SKM-1 treated with dmso at 0.1 percent for 144 hours (cell line): ENCODE measurements at regions not wholly inside any gene's neighbourhood (a gene's known extent, or its start where the extent isn't known, plus 50 kb on each side); places are given as distances from the start of the nearest gene placed in this dataset.

Source experiments
- DNase-seq: peaks from one replicate; lab custom pipeline; 2025; ENCODE audit not compliant: unreplicated experiment; lab: John Stamatoyannopoulos, UW

GRCh38 chr5:67353500-67354450 lies 157.2 kb upstream of the CD180 start:
- no peak for DNase-seq

GRCh38 chr5:67350618-67351201 lies 154.1 kb upstream of the CD180 start:
- DNase-seq: no peak

- no peak for DNase-seq
Measured at GRCh38 chr5:67350185-67350584, 153.6 kb upstream of the CD180 start.

DNA sequence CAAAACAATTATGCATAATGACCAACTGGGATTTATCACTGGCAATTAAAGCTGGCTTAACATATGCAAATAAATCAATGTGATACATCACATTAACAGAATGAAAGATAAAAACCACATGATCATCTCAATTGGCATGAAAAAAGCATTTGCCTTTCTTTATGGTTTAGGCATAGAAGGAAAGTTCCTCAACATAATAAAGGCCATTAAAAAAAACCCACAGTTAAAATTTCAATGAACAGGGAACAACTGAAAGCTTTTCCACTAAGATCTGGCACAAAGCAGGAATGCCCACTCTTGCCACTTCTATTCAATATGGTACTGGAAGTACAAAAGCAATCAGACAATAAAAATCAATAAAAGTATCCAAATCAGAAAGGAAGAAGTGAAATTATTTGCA lies 151.2 kb upstream of the CD180 start:
- DNase-seq: no peak

GRCh38 chr5:67346611-67347010 lies 150.0 kb upstream of the CD180 start:
- DNase-seq: no peak

- no peak for DNase-seq
Measured at GRCh38 chr5:67344870-67345269, 148.3 kb upstream of the CD180 start.

DNA sequence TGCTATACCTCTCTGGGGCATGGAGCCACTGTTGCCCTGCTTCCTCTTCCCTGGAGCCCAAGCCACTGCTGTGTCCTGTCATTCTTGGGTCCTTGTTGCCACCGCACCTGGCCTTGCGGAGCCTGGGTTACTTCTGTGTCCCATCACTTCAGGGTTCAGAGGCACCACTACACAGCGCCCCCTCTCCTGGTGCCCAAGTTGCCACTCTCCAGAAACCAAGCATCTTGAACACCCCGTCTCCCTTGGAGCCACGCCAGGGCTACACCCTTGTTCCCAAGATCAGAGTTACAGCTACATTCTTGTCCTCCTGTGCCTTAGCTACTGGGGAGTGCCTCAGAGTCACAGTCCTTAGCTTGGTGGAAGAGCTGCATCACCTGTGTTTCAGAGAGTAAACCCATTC lies 147.2 kb upstream of the CD180 start:
- no peak for DNase-seq

DNA sequence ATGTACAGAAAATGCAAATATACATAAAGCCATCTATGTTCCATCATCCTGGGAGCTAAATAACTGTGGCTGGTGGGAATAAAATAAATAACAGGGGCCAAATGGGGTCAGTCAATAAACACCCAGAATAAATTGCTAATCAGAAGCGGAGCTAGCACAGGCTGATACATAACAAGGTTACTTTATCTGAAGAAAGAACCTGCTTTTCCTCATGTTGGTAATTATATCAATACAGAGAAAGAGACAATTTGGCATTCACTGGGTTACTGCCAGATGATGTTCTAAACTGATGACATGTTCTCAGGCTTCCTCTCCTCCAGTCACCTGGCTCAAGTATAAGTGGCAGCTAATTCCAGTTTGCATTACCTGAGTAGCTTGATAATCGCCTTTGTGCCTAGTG lies 144.9 kb upstream of the CD180 start:
- DNase-seq: no peak

DNA sequence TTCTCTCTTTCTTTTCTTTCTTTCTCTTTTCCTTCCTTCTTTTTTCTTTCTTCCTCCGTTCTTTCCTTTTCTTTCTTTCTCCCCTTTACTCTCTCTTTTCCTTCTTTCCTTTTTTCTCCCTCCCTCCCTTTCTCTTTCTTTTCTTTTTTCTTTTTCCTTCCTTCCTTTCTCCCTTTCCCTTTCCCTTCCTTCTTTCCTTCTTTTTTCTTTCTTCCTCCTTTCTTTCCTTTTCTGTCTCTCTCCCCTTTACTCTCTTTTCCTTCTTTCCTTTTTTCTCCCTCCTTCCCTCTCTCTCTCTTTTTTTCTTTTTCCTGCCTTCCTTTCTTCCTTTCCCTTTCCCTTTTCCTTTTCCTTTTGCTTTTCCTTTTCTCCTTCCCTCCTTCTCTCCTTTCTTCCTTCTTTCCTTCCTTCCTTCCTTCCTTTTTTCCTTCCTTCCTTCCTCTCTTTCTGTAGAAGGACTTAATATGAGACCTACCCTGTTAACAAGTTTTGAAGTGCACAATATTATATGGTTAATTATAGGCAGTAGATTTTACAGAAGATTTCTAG lies 142.7 kb upstream of the CD180 start:
- DNase-seq: no peak

- no peak for DNase-seq
Measured at GRCh38 chr5:67338421-67338820, 141.8 kb upstream of the CD180 start.

DNA sequence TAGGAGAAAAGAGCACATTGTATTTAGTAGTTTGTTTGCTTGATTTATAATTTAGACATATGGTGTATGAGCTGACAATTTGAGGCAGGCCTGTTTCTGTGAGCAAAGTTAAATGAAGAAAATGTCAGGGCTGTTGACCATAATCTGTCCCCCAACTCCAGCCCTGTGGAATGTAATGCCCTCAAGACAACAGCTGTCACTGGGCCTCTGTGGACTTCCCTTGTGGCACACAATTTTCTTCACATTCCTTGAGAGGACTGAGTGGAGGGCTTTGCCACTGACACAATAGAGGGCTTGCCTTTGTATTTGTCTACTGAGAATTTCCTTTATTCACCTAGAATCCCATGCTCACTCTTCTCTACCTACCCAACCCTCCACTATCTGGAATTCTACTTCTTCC lies 141.2 kb upstream of the CD180 start:
- DNase-seq: no peak

DNA sequence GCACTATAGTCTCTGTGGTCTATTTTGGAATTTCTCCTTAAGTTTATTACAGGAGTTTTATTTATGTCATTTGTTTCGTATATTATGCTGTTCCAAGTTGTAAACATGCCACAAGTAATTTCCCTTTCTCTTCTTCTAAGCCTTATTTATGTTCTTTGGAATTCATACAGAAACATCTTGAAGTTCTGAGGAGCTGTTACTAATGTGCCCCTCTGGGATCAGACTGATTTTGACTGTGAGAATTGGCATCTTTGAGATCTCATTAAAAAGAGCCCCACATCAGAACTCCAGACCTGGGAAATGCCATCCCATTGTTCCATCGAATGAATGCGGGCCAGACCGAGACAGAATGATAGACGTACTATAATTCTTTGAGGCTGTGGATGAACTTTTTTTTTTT lies 138.8 kb upstream of the CD180 start:
- DNase-seq: no peak

- no peak for DNase-seq
Measured at GRCh38 chr5:67334373-67334772, 137.8 kb upstream of the CD180 start.

GRCh38 chr5:67333171-67333570 lies 136.6 kb upstream of the CD180 start:
- DNase-seq: no peak

DNA sequence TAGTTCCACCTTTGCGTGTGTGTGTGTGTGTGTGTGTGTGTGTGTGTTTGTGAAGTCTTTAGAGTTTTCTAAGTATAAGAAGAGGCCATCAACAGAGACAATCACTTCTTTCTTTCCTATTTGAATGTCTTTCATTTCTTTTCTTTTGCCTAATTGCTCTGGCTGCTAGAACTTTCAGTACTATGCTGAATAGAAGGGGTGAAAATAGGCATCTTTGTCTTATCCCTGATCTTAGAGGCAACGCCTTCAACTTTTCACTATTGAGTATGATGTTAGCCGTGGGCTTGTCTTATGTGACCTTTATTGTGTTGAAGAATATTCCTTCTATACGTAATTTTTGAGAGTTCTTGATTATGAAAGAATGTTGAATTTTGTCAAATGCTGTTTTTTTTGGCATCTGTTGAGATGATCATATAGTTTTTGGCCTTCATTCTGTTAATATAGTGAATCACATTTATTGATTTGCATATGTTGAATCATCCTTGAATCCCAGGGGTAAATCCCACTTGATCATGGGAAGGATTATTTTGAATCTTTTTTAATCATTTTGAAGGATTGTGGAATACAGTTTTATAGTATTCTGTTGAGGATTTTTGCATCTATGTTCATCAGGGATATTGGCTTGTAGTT lies 134.8 kb upstream of the CD180 start:
- no peak for DNase-seq

- no peak for DNase-seq
Measured at GRCh38 chr5:67319935-67320725, 123.5 kb upstream of the CD180 start.

DNA sequence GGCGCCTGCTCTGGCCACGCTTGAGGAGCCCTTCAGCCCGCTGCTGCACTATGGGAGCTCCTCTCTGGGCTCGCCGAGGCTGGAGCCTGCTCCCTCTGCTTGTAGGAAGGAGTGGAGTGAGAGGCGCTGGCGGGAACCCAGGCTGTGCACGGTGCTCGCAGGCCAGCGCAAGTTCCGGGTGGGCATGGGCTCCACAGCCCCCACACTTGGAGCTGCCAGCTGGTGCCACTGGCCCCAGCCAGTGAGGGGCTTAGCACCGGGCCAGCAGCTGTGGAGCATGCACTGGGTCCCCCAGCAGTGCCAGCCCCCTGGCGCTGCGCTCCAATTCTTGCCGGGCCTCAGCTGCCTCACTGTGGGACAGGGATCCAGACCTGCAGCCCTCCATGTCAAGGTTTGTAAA lies 122.1 kb upstream of the CD180 start:
- no peak for DNase-seq

DNA sequence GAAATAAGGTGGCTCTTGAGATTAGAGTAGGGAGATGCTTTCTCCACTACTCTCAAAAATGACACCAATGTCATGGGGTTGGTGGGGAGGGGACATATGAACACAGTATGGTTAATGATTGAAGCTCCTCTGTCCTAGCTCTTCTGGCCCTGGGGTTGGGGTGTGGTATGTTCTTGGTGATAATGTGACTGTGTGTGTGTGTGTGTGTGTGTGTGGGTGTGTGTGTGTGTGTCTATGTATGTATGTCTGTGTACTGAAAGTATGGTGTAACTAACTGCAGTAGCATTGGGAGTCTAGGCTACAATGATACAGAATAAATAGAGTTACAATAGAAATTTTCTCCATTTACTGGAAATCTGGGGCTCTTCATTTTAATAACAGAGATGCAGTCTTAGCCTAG lies 121.0 kb upstream of the CD180 start:
- no peak for DNase-seq

DNA sequence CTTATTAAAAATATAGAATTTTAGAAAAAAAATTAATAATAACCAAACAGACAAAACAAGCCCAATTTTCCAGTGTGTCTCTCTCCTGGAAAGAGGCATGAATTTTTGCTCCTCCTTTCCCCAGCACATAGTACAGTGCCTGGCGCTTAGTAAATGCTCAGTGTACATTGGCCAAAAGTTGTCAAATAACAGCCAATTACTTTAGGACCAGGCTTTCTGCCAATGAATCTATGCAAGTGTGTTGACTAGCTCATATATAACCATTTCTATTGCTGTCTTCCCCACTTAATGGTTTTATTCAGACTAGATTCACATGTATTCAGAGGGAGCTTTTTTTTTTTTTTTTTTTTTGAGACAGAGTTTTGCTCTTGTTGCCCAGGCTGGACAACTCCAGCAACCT lies 120.1 kb upstream of the CD180 start:
- no peak for DNase-seq

DNA sequence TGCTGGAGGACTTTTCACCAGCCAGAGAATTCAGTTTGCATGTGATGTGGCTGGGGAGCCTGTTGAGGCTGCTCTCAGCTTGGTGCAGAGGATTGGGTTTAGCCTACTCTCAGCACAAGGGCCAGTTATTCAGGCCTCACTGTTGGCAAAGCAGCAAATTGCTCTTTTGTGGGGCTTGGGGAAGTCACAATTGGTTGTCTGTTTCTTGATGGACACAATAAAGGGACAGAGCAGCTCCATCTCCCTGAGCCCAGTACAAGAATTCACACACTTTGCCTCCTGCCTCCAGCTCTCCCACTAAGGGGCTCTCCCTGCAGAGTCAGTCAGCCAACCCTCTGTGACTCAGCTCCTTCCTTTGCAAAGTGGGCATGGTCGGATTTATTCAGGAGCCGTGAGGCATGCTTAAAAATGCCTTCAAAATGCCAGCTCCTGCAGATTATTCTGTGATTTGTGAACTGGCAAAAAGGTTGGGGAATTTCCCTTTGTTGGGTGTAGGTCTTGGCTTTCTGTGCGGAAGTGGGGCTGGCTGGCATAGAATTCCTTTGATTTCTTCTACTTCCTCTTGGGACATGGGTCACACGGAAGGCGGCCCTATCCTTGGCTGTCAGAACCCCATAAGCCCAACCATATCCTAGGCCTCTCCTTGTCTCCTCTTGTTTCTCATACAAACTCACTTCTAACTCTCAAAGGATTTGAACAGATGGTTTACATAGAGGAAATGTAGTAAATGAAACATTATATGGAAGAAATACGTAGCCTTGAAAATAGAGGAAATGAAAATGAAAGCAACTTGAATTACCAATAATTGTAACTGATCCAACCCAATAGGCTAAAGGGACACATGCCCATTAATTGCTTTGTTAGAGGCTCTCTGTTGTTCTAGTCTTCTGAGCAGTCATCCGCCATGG lies 118.7 kb upstream of the CD180 start:
- DNase-seq: no peak
